ENCODE measurements at regions not wholly inside any gene's neighbourhood (a gene's known extent, or its start where the extent isn't known, plus 50 kb on each side); places are given as distances from the start of the nearest gene placed in this dataset.

- no peaks in the 10 kb centered on the region for H3K9me3 ChIP-seq (ENCODE audit: control insufficient read depth in 2 of 2, insufficient read depth in 1 of 2, low read length in 1 of 2)
- H3K36me3 ChIP-seq (ENCODE audit: control insufficient read depth in 2 of 2, insufficient read depth in 2 of 2, low read length in 1 of 2), result no peaks in the 10 kb centered on the region
- 39% methylated on average over 11 of the region's 11 CpGs for WGBS
- peak in 6 of 9 donors; percentile 12 to 41 (median 23) for DNase-seq (ENCODE audit: low read depth in 6 of 9, low spot score in 9 of 9)
- H3K27ac ChIP-seq (ENCODE audit: low read depth in 1 of 2, low read length in 1 of 2), result no peak overlapping the region
- H3K27me3 ChIP-seq (ENCODE audit: control insufficient read depth in 2 of 2, insufficient read depth in 1 of 2, low read length in 1 of 2), result no peaks in the 10 kb centered on the region
- no peaks in the 10 kb centered on the region for H3K4me1 ChIP-seq (ENCODE audit: control insufficient read depth in 2 of 2, insufficient read depth in 2 of 2, low read length in 2 of 2)
- H3K4me3 ChIP-seq (ENCODE audit: low read length in 2 of 2), result no peak overlapping the region
Observed at GRCh38 chr2:152925547-152926448, 207.4 kb downstream of the ARL6IP6 start.

GRCh38 chr2:152924722-152925121, 206.3 kb downstream of the ARL6IP6 start:
- Histone ChIP-seq H3K4me1 (ENCODE audit: control insufficient read depth in 2 of 2, insufficient read depth in 2 of 2, low read length in 2 of 2) (no peaks in the 10 kb centered on the region), H3K9me3 (ENCODE audit: control insufficient read depth in 2 of 2, insufficient read depth in 1 of 2, low read length in 1 of 2) (no peaks in the 10 kb centered on the region), H3K27ac (ENCODE audit: low read depth in 1 of 2, low read length in 1 of 2) (no peak overlapping the region), H3K27me3 (ENCODE audit: control insufficient read depth in 2 of 2, insufficient read depth in 1 of 2, low read length in 1 of 2) (no peaks in the 10 kb centered on the region), H3K4me3 (ENCODE audit: low read length in 2 of 2) (no peak overlapping the region), H3K36me3 (ENCODE audit: control insufficient read depth in 2 of 2, insufficient read depth in 2 of 2, low read length in 1 of 2) (no peaks in the 10 kb centered on the region)
- WGBS, result 89% methylated on average over 3 of the region's 3 CpGs
- no peak for DNase-seq (ENCODE audit: low read depth in 6 of 9, low spot score in 9 of 9)

DNA sequence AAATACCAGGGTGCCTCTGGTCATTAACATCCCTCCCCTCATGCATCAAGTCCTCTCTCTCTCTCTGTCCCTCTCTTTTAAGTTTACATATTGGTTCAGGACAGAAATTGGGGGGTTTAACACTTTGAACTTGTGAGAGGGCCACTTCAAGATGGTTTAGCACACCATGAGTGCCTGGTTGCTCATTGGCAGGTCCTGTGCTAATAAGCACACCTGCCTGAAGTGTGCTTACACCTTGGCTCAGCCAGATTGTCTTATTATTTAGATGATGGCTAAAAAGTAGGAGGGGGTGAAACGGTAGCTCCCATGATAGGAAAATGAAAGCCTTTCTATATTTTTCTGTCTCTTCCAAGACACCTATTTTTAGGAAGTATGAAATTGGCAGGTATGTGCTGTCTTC, 205.8 kb downstream of the ARL6IP6 start:
- no peak for DNase-seq (ENCODE audit: low read depth in 6 of 9, low spot score in 9 of 9)
- Histone ChIP-seq H3K4me3 (ENCODE audit: low read length in 2 of 2) (no peak overlapping the region), H3K4me1 (ENCODE audit: control insufficient read depth in 2 of 2, insufficient read depth in 2 of 2, low read length in 2 of 2) (no peaks in the 10 kb centered on the region), H3K9me3 (ENCODE audit: control insufficient read depth in 2 of 2, insufficient read depth in 1 of 2, low read length in 1 of 2) (no peaks in the 10 kb centered on the region), H3K36me3 (ENCODE audit: control insufficient read depth in 2 of 2, insufficient read depth in 2 of 2, low read length in 1 of 2) (no peaks in the 10 kb centered on the region), H3K27me3 (ENCODE audit: control insufficient read depth in 2 of 2, insufficient read depth in 1 of 2, low read length in 1 of 2) (no peaks in the 10 kb centered on the region), H3K27ac (ENCODE audit: low read depth in 1 of 2, low read length in 1 of 2) (no peak overlapping the region)
- WGBS, result 85% methylated on average over 1 of the region's 1 CpG

DNA sequence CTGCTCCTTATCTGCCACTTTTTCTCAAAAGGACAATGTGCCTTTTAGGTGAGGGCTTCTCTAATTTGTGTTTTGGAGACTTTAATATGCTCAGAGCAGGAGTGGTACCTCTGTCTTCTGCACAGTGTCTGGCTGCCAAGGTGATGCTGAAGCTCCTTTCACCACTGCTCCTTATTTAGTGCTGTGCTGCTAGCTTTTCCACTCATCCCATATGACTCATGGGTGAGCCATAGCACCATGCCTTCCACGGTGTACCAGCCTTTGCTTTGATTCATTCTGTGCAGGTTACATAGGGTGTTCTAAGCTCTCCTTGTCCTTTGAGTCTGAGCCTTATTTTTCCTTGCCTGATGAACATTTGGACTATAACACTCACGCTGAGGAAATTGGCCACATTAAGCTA, 202.4 kb downstream of the ARL6IP6 start:
- no peak for DNase-seq (ENCODE audit: low read depth in 6 of 9, low spot score in 9 of 9)
- Histone ChIP-seq H3K36me3 (ENCODE audit: control insufficient read depth in 2 of 2, insufficient read depth in 2 of 2, low read length in 1 of 2) (no peaks in the 10 kb centered on the region), H3K4me1 (ENCODE audit: control insufficient read depth in 2 of 2, insufficient read depth in 2 of 2, low read length in 2 of 2) (no peaks in the 10 kb centered on the region), H3K9me3 (ENCODE audit: control insufficient read depth in 2 of 2, insufficient read depth in 1 of 2, low read length in 1 of 2) (no peaks in the 10 kb centered on the region), H3K27ac (ENCODE audit: low read depth in 1 of 2, low read length in 1 of 2) (no peak overlapping the region), H3K27me3 (ENCODE audit: control insufficient read depth in 2 of 2, insufficient read depth in 1 of 2, low read length in 1 of 2) (no peaks in the 10 kb centered on the region), H3K4me3 (ENCODE audit: low read length in 2 of 2) (no peak overlapping the region)
- 88% methylated on average over 2 of the region's 2 CpGs for WGBS

GRCh38 chr2:152910970-152911369, 192.6 kb downstream of the ARL6IP6 start:
- H3K27me3 ChIP-seq (ENCODE audit: control insufficient read depth in 2 of 2, insufficient read depth in 1 of 2, low read length in 1 of 2), result no peaks in the 10 kb centered on the region
- H3K4me1 ChIP-seq (ENCODE audit: control insufficient read depth in 2 of 2, insufficient read depth in 2 of 2, low read length in 2 of 2), result no peaks in the 10 kb centered on the region
- H3K9me3 ChIP-seq (ENCODE audit: control insufficient read depth in 2 of 2, insufficient read depth in 1 of 2, low read length in 1 of 2), result no peaks in the 10 kb centered on the region
- H3K27ac ChIP-seq (ENCODE audit: low read depth in 1 of 2, low read length in 1 of 2), result no peak overlapping the region
- H3K4me3 ChIP-seq (ENCODE audit: low read length in 2 of 2), result no peak overlapping the region
- no peak for DNase-seq (ENCODE audit: low read depth in 6 of 9, low spot score in 9 of 9)
- H3K36me3 ChIP-seq (ENCODE audit: control insufficient read depth in 2 of 2, insufficient read depth in 2 of 2, low read length in 1 of 2), result no peaks in the 10 kb centered on the region

DNA sequence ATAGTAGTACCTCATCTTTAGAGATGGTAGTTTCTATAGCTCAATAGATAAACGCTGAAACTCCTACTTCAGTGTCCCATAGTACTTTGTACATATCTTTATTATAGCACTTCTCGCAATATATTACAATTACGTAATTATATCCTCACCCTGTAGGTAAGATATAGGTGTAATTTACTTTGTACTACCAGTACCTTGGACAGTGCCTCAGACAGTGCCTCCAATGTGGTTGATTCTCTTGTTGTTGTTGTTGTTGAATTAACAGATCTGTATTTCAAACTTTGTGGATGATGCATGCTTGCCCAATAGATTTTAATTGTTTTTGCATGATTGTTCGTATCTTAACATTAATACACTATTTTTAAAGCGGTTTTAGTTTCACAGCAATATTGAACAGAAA, 188.6 kb downstream of the ARL6IP6 start:
- Histone ChIP-seq H3K27ac (ENCODE audit: low read depth in 1 of 2, low read length in 1 of 2) (no peak overlapping the region), H3K4me3 (ENCODE audit: low read length in 2 of 2) (no peak overlapping the region), H3K36me3 (ENCODE audit: control insufficient read depth in 2 of 2, insufficient read depth in 2 of 2, low read length in 1 of 2) (no peaks in the 10 kb centered on the region), H3K4me1 (ENCODE audit: control insufficient read depth in 2 of 2, insufficient read depth in 2 of 2, low read length in 2 of 2) (no peaks in the 10 kb centered on the region), H3K27me3 (ENCODE audit: control insufficient read depth in 2 of 2, insufficient read depth in 1 of 2, low read length in 1 of 2) (no peaks in the 10 kb centered on the region), H3K9me3 (ENCODE audit: control insufficient read depth in 2 of 2, insufficient read depth in 1 of 2, low read length in 1 of 2) (no peaks in the 10 kb centered on the region)
- 77% methylated on average over 5 of the region's 5 CpGs for WGBS
- no peak for DNase-seq (ENCODE audit: low read depth in 6 of 9, low spot score in 9 of 9)

DNA sequence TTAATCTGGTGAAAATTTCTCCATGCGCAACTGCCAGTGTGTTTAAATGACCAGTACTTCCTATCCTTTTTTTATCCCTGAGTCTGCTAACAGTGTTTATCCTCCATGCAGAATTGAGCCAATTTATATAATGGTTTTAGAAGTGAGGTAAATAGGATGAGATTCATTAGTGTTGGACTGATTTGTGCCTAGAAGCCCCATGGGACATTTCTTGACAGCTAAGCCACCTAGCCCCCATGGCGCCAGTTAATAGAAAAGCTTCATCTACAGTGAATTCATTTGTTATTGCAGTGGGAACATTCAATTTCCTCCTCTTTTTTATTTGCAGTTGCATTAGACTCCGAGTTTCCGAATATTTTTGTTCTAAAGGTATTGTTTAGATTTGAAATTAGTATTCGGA, 175.6 kb downstream of the ARL6IP6 start:
- Histone ChIP-seq H3K4me3 (ENCODE audit: low read length in 2 of 2) (no peak overlapping the region), H3K36me3 (ENCODE audit: control insufficient read depth in 2 of 2, insufficient read depth in 2 of 2, low read length in 1 of 2) (no peaks in the 10 kb centered on the region), H3K27me3 (ENCODE audit: control insufficient read depth in 2 of 2, insufficient read depth in 1 of 2, low read length in 1 of 2) (no peaks in the 10 kb centered on the region), H3K9me3 (ENCODE audit: control insufficient read depth in 2 of 2, insufficient read depth in 1 of 2, low read length in 1 of 2) (no peaks in the 10 kb centered on the region), H3K27ac (ENCODE audit: low read depth in 1 of 2, low read length in 1 of 2) (no peak overlapping the region), H3K4me1 (ENCODE audit: control insufficient read depth in 2 of 2, insufficient read depth in 2 of 2, low read length in 2 of 2) (no peaks in the 10 kb centered on the region)
- 76% methylated on average over 5 of the region's 5 CpGs for WGBS
- DNase-seq (ENCODE audit: low read depth in 6 of 9, low spot score in 9 of 9), result no peak

GRCh38 chr2:152890736-152891135, 172.3 kb downstream of the ARL6IP6 start:
- no peaks in the 10 kb centered on the region for H3K27me3 ChIP-seq (ENCODE audit: control insufficient read depth in 2 of 2, insufficient read depth in 1 of 2, low read length in 1 of 2)
- H3K4me1 ChIP-seq (ENCODE audit: control insufficient read depth in 2 of 2, insufficient read depth in 2 of 2, low read length in 2 of 2), result no peaks in the 10 kb centered on the region
- DNase-seq (ENCODE audit: low read depth in 6 of 9, low spot score in 9 of 9), result no peak
- H3K27ac ChIP-seq (ENCODE audit: low read depth in 1 of 2, low read length in 1 of 2), result no peak overlapping the region
- WGBS, result 55% methylated on average over 2 of the region's 2 CpGs
- no peak overlapping the region for H3K4me3 ChIP-seq (ENCODE audit: low read length in 2 of 2)
- H3K36me3 ChIP-seq (ENCODE audit: control insufficient read depth in 2 of 2, insufficient read depth in 2 of 2, low read length in 1 of 2), result no peaks in the 10 kb centered on the region
- H3K9me3 ChIP-seq (ENCODE audit: control insufficient read depth in 2 of 2, insufficient read depth in 1 of 2, low read length in 1 of 2), result no peaks in the 10 kb centered on the region

DNA sequence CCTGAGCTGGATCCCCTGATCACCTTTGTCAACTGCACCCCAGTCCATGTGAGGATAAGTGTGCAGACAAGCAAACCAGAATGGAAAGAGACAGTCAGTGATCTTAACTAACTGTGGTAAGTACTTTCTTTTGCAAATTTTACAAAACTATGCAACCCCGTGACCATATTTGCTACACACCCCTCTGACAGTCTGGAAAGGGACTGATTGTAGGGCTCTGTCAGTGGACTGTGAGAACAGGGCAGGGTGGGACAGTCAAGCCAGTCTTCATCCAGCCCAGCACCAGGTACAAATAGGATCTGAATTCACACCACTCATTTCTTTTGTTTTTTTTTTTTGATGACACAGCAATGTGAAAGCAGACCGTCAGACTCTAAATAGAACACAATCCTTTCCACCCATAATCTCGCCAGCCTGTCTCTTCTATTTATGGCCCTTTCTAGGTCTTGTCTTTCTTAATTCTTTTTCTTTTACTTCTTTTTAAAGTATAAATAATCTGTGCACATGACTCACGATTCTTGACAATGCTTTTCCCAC, 165.6 kb downstream of the ARL6IP6 start:
- 88% methylated on average over 4 of the region's 4 CpGs for WGBS
- no peak overlapping the region for H3K4me3 ChIP-seq (ENCODE audit: low read length in 2 of 2)
- no peaks in the 10 kb centered on the region for H3K36me3 ChIP-seq (ENCODE audit: control insufficient read depth in 2 of 2, insufficient read depth in 2 of 2, low read length in 1 of 2)
- H3K4me1 ChIP-seq (ENCODE audit: control insufficient read depth in 2 of 2, insufficient read depth in 2 of 2, low read length in 2 of 2), result no peaks in the 10 kb centered on the region
- no peak overlapping the region for H3K27ac ChIP-seq (ENCODE audit: low read depth in 1 of 2, low read length in 1 of 2)
- H3K9me3 ChIP-seq (ENCODE audit: control insufficient read depth in 2 of 2, insufficient read depth in 1 of 2, low read length in 1 of 2), result no peaks in the 10 kb centered on the region
- no peak for DNase-seq (ENCODE audit: low read depth in 6 of 9, low spot score in 9 of 9)
- H3K27me3 ChIP-seq (ENCODE audit: control insufficient read depth in 2 of 2, insufficient read depth in 1 of 2, low read length in 1 of 2), result no peaks in the 10 kb centered on the region
